ENCODE measurements at regions not wholly inside any gene's neighbourhood (a gene's known extent, or its start where the extent isn't known, plus 50 kb on each side); places are given as distances from the start of the nearest gene placed in this dataset.

DNA sequence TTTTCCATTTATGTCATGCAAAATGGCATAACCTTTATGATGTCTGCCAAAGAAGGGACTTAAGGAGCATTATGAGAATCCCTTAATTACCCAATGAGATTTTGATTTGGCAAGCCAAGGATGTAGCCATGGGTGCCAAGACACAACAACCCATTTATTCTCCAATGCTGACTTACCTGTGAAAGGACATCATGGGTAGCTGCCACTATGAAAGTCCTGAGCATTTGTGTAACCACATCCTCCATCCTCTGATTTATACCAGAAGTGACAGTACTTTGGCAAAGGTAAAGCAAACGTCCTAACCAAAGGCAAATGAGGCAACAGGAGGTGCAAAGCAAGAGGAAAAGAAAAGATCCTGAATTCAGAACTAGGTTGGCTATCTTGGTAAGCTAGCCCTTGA lies 87.3 kb upstream of the EMCN start:
- Histone ChIP-seq H3K9me2 (replicated peaks; ENCODE audit: low read length) (no peaks in the 10 kb centered on the region), H4K20me1 (ENCODE audit: low read length) (no peaks in the 10 kb centered on the region), H3F3A (ENCODE audit: low read length, unreplicated experiment) (no peaks in the 10 kb centered on the region), H3K9ac (ENCODE audit: low read length) (no peak overlapping the region), H3K27ac (ENCODE audit: low read length) (no peak overlapping the region), H3K27me3 (ENCODE audit: low read length) (no peaks in the 10 kb centered on the region), H3K4me2 (ENCODE audit: low read length) (no peak overlapping the region), H2AFZ (ENCODE audit: low read length) (no peak overlapping the region), H3K9me3 (ENCODE audit: low read length) (no peaks in the 10 kb centered on the region), H3K4me3 (ENCODE audit: low read length) (no peak overlapping the region), H3K79me2 (ENCODE audit: low read length) (no peaks in the 10 kb centered on the region), H3K4me1 (ENCODE audit: insufficient read depth, low read length) (no peaks in the 10 kb centered on the region), H3K36me3 (ENCODE audit: low read depth, low read length) (no peaks in the 10 kb centered on the region)
- ATAC-seq (no peak), DNase-seq (no peak)
- no TSS peak for BruUV-seq (replicated peaks)
- intact Hi-C loops (cut with micrococcal nuclease) = no loop called here
- TF ChIP-seq EZH2phosphoT487 (IDR thresholded peaks at IDR 0.05; ENCODE audit: borderline replicate concordance, low read length) = no peak
- TF ChIP-seq, protein P1, sequence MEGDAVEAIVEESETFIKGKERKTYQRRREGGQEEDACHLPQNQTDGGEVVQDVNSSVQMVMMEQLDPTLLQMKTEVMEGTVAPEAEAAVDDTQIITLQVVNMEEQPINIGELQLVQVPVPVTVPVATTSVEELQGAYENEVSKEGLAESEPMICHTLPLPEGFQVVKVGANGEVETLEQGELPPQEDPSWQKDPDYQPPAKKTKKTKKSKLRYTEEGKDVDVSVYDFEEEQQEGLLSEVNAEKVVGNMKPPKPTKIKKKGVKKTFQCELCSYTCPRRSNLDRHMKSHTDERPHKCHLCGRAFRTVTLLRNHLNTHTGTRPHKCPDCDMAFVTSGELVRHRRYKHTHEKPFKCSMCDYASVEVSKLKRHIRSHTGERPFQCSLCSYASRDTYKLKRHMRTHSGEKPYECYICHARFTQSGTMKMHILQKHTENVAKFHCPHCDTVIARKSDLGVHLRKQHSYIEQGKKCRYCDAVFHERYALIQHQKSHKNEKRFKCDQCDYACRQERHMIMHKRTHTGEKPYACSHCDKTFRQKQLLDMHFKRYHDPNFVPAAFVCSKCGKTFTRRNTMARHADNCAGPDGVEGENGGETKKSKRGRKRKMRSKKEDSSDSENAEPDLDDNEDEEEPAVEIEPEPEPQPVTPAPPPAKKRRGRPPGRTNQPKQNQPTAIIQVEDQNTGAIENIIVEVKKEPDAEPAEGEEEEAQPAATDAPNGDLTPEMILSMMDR (conservative IDR thresholded peaks at IDR 0.05; ENCODE audit: low read depth, low read length) = no peak
- TF ChIP-seq EZH2 (IDR thresholded peaks at IDR 0.05; ENCODE audit: low read length, unreplicated experiment) = no peak
- POLR2A ChIA-PET (ENCODE audit: unreplicated experiment) = no interaction called here
- CTCF ChIA-PET = no interaction called here

DNA sequence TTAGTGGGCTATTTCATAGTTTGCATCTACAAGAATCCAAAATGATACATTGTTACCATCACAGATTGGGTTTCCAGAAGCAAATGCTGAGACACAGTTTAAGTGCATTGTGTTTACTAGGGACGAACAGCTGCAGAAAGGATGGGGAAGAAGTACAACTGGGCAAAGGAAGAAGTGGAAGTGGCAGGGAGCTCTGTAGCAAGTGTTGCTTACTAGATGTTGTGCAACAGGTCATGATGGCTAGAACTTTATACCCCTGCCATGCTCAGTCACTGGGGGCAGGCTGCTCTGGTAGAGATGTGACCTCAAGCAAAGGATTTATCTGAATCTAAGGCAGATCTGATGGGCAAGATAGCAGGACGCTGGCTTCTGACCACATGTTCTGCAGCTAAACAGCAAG lies 76.1 kb upstream of the EMCN start:
- Histone ChIP-seq H3K79me2 (ENCODE audit: low read length) (no peaks in the 10 kb centered on the region), H3K9ac (ENCODE audit: low read length) (no peak overlapping the region), H3K36me3 (ENCODE audit: low read depth, low read length) (no peaks in the 10 kb centered on the region), H3K4me2 (ENCODE audit: low read length) (no peak overlapping the region), H4K20me1 (ENCODE audit: low read length) (no peaks in the 10 kb centered on the region), H3K27me3 (ENCODE audit: low read length) (no peaks in the 10 kb centered on the region), H2AFZ (ENCODE audit: low read length) (no peak overlapping the region), H3K4me3 (ENCODE audit: low read length) (no peak overlapping the region), H3K4me1 (ENCODE audit: insufficient read depth, low read length) (no peaks in the 10 kb centered on the region), H3F3A (ENCODE audit: low read length, unreplicated experiment) (no peaks in the 10 kb centered on the region), H3K9me2 (replicated peaks; ENCODE audit: low read length) (no peaks in the 10 kb centered on the region), H3K27ac (ENCODE audit: low read length) (no peak overlapping the region), H3K9me3 (ENCODE audit: low read length) (no peaks in the 10 kb centered on the region)
- DNase-seq = no peak
- no TSS peak for BruUV-seq (replicated peaks)
- POLR2A ChIA-PET (ENCODE audit: unreplicated experiment) = no interaction called here
- ATAC-seq = no peak
- intact Hi-C loops (cut with micrococcal nuclease) = no loop called here
- TF ChIP-seq EZH2phosphoT487 (IDR thresholded peaks at IDR 0.05; ENCODE audit: borderline replicate concordance, low read length) (no peak), EZH2 (IDR thresholded peaks at IDR 0.05; ENCODE audit: low read length, unreplicated experiment) (no peak)
- TF ChIP-seq, protein P1 (conservative IDR thresholded peaks at IDR 0.05; ENCODE audit: low read depth, low read length) = no peak
- CTCF ChIA-PET = no interaction called here

DNA sequence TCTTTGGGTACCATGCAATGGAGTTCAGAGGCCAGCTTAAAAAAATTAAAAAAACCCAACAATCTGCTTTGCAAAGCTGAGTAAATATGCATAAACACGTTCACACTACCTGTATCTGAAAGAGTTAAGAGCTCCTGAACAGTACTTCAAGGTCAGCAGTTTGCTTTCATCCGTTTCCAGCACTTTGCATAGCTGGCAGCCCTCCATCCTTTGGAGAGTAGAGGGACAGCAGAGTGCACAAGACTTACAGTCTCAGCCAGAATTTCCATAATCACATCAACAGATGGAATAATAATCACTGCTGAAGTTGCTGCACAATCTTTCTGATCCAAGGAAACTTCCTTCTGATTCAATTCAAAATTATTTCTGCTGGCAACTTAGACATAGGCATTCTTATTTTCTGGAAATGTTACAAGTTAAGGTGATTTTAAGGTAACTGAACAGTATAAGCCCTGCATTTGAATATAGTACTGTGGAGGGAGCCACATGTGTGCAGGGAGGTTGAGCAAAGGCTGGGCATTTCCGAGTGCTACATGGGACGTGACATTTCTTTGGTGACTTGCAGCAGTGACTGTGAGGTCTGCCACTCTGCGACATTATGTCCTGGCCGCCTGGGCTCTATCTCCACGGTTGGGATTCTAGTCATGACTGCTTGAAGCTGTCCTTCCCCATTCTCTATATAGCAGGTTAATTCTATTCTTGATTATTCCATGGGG lies 73.5 kb upstream of the EMCN start:
- no TSS peak for BruUV-seq (replicated peaks)
- ChIA-PET POLR2A (ENCODE audit: unreplicated experiment) (no interaction called here), CTCF (no interaction called here)
- TF ChIP-seq EZH2 (IDR thresholded peaks at IDR 0.05; ENCODE audit: low read length, unreplicated experiment) = no peak
- TF ChIP-seq EZH2phosphoT487 (IDR thresholded peaks at IDR 0.05; ENCODE audit: borderline replicate concordance, low read length) = no peak
- TF ChIP-seq, protein P1 (conservative IDR thresholded peaks at IDR 0.05; ENCODE audit: low read depth, low read length) = no peak
- Histone ChIP-seq H3K79me2 (ENCODE audit: low read length) (no peaks in the 10 kb centered on the region), H4K20me1 (ENCODE audit: low read length) (no peaks in the 10 kb centered on the region), H3K36me3 (ENCODE audit: low read depth, low read length) (no peaks in the 10 kb centered on the region), H3K4me1 (ENCODE audit: insufficient read depth, low read length) (no peaks in the 10 kb centered on the region), H3F3A (ENCODE audit: low read length, unreplicated experiment) (no peaks in the 10 kb centered on the region), H2AFZ (ENCODE audit: low read length) (no peak overlapping the region), H3K27me3 (ENCODE audit: low read length) (no peaks in the 10 kb centered on the region), H3K9me2 (replicated peaks; ENCODE audit: low read length) (no peaks in the 10 kb centered on the region), H3K9me3 (ENCODE audit: low read length) (no peaks in the 10 kb centered on the region), H3K9ac (ENCODE audit: low read length) (no peak overlapping the region), H3K4me2 (ENCODE audit: low read length) (no peak overlapping the region), H3K27ac (ENCODE audit: low read length) (no peak overlapping the region), H3K4me3 (ENCODE audit: low read length) (no peak overlapping the region)
- DNase-seq = no peak
- intact Hi-C loops (cut with micrococcal nuclease) = no loop called here
- ATAC-seq = no peak
